Hematopoietic multipotent progenitor cell (in vitro differentiated cells): ENCODE measurements at regions not wholly inside any gene's neighbourhood (a gene's known extent, or its start where the extent isn't known, plus 50 kb on each side); places are given as distances from the start of the nearest gene placed in this dataset.
"Not testable (repeated sequence)": the region's sequence is repeated elsewhere in the genome, so short reads cannot be mapped to it uniquely, and the experiment has no call there.

Experiments
- DNase-seq, 3 donors: peaks; one replicate each; pipeline ENCODE4 v3.0.0-alpha.2; 2011 to 2015; ENCODE audit warnings: low read depth in 2 of 3, low spot score in 2 of 3

GRCh38 chr5:174504266-174504726, 220.1 kb upstream of the MSX2 start:
- DNase-seq: no peak

GRCh38 chr5:174505621-174506020, 218.8 kb upstream of the MSX2 start:
- no peak for DNase-seq

- DNase-seq: not testable (repeated sequence)
These were observed 213.5 kb upstream of the MSX2 start for GRCh38 chr5:174510782-174511453.

GRCh38 chr5:174511714-174512253, 212.6 kb upstream of the MSX2 start:
- no peak for DNase-seq

GRCh38 chr5:174514325-174514724, 210.1 kb upstream of the MSX2 start:
- no peak for DNase-seq

- DNase-seq: no peak
These were observed 209.4 kb upstream of the MSX2 start for GRCh38 chr5:174514983-174515394.

- DNase-seq: no peak
These were observed 207.6 kb upstream of the MSX2 start for GRCh38 chr5:174516741-174517140.

DNA sequence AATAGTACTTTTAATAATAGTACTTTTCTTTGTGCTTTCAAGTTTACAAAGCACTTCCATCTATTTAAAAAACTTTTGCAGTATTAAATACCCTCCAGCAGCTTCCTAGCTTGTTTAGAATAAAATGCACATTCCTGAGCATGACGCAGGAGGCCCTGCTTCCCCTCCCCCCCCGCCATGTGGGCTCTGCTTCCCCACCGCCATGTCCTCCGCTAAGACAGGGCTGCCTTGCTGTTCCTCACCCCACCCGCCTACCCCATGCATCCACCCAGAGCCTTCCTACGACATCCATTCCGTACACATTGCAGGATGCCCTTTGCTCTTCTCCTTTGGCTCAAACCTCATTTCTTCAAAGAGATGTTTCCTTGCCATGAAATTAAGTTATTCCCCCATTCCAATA, 205.9 kb upstream of the MSX2 start:
- no peak for DNase-seq

GRCh38 chr5:174520420-174521396, 203.7 kb upstream of the MSX2 start:
- DNase-seq: no peak

DNA sequence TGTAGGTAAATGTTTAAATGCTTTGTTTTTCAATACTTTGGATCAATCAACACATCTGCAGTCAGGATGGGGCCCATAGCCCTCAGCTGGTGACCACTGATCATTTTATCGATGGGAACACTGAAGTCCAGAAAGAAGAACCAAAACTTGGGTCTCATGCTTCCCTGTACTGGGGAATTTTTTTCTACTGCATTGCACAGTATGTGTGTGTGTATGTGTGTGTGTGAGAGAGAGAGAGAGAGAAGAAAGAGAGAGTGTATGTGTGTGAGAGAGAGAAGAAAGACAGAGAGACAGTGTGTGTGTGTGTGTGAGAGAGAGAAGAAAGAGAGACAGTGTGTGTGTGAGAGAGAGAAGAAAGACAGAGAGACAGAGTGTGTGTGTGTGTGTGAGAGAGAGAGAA, 202.9 kb upstream of the MSX2 start:
- no peak for DNase-seq

GRCh38 chr5:174522480-174523260, 201.7 kb upstream of the MSX2 start:
- DNase-seq: no peak

DNA sequence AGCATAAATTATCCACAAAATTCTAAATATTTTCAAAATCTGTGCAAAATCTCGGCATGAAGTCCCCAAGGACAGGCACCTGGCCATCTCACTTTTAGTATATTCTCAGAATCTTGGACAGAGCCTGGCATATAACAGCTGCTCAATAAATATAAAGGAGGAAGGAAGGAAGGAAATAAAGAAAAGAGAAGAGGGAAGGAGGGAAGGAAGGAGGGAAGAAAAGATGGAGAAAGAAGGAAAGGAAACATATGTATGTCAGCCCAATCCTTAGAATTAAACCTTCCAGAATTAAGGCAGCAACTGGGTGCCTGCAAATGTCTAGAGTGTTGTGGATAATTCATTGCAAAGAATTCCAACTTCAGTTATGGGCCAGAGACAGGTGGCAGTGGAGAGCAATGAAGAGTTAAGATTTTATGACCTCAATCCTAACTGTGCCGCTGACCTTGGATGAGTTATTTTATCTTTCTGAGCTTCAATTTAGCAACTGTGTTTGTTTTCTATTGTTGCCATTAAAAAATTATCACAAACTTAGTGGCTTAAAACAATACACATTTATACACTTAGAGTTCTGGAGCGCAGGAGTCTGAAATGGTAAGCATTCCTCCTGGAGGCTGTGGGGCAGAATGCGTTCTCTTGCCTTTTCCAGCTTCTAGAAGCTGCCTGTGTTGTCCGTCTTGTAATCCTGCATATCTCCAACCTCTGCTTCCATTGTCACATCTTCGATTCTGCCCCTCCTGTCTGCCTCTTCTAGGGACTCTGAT, 200.9 kb upstream of the MSX2 start:
- no peak for DNase-seq

GRCh38 chr5:174524351-174524750, 200.0 kb upstream of the MSX2 start:
- DNase-seq: no peak

DNA sequence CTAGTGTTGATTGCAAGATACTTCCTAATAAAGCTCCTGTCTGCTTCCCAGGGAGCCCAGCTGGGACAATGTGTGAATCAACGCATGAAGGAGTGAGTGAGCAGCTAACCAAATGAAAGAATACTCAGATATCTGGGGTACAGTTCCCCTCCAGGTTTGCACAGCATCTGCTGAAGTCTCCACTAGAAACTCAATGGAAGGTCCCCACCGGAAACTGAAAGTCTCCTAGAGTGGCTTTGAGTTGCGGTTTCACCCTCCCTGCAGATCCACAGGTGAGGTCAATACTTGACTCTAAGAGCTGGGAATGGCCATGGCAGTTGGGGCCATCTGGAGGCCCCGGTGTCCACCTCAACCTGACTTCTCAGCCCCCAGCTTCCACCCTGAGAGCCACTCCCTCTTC, 198.2 kb upstream of the MSX2 start:
- DNase-seq: no peak

DNA sequence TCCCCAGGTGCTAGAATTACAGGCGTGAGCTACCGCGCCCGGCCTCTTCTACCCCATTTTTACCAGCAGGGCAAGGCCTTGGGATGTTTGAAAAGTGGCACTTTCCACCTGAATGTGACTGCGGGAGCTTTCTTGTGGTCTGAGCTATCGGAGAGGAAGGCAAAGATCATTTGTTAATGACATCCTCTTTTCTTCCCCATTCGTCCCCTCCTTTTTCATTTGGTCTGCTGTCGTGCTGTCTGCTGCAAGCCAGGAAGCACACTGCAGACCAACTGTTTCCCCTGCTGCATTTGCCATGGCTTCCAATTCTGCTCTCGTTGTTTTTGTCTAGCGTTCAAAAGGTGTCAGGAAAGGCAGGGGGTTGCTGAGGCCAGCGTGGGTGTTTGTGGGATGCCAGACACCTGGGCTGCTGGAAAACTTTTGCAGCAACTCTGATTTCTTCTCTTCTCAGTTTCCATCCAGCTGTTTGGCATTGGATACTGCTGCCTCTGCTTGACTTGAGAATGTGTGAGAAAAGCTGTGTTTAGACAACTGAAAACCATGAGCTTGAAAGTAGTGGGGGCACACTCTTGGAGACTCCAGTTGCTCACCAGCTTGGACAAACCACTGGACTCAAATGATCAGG, 196.4 kb upstream of the MSX2 start:
- peak in 2 of 3 donors; percentile 21 to 59 for DNase-seq

- no peak for DNase-seq
These were observed 195.4 kb upstream of the MSX2 start for GRCh38 chr5:174528821-174529544.

DNA sequence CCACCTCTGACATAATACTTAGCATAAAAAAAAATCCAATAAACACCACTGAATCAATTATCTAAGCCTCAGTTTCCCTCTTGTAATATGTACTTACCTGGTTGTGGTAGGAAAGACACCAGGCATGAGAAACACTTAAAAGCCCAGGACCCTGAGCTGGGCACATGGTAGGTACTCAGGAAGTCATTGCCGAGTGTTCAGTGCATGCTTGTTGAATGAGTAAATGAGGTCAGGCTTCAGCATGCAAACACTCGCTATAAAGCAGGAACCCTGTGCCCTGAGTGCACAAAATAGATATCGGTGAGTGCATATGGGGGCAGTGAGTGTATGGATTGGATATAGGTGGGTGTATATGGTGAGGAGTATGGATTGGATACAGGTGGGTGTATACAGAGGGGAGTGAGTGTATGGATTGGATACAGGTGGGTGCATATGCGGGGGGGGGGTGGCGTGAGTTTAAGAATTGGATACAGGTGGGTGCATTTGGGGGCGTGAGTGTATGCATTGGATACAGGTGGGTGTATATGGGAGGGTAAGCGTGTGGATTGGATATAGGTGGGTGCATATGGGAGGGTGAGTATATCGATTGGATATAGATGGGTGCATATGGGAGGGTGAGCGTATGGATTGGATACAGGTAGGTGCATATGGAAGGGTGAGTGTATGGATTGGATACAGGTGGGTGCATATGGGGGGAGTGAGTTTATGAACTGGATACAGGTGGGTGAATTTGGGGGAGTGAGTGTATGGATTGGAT, 194.3 kb upstream of the MSX2 start:
- DNase-seq: no peak

DNA sequence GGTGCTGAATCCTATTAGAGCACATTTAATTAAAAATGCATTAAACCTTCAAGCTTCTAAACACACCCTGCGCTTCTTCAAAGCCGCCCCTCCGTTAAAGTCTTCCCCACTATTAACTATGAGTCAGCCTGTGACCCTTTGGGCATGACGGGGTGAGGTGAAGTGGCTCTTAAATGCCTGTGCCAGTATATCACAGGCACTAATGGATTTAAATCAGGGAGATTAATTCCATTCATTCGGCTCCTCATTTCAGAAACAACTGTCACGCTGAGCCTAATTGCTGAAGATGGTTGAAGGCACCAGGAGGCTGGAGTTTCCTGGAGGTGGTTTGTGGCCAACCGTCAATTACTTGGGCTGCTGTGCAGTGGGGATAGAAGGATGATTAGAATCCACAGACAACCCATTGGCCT, 192.6 kb upstream of the MSX2 start:
- DNase-seq: peak in 1 of 3 donors; percentile 20
